Activated gamma-delta T cell (primary cell): ENCODE measurements at regions not wholly inside any gene's neighbourhood (a gene's known extent, or its start where the extent isn't known, plus 50 kb on each side); places are given as distances from the start of the nearest gene placed in this dataset.
"Not testable (repeated sequence)": the region's sequence is repeated elsewhere in the genome, so short reads cannot be mapped to it uniquely, and the experiment has no call there.

Experiments
- DNase-seq: peaks from one replicate; lab custom pipeline; 2025; lab: John Stamatoyannopoulos, UW

DNA sequence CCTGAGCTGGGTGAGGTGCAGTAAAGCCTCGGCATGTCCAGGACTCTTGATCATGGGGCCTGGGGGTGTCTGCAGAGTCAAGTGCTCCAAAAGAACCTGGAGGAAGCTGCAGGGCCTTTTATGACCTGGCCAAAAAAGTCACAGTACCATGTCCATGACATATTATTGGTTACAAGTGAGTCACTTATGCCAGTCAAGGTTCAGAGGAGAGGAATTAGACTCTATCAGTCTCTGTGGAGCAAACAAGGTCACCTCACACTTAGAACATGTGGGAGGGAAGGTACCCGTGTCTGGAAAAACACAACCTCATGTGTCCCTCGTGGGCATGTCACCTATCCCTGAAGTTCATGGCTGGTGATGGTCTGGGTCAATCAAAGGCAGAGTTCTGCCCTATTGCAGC lies 465.7 kb downstream of the FBXO15 start:
- no peak for DNase-seq

DNA sequence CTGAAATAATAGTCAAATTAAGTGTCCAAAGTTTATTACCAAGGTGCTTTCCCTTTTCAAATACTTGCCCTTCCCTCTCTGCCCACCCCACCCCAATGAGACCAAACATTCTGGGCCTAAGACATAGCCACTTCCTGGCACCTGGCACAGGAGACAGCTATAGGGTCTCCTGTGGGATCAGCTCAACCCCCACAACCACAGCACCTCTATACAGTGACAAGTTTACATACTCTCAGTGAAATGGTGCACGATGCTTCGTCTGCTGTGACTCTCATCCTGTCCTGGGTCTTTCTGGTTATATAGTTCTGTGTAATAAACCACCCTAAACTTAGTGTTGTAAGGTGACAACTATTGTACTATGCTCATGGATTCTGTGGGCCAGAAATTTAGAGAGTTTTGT lies 466.2 kb downstream of the FBXO15 start:
- DNase-seq: no peak

DNA sequence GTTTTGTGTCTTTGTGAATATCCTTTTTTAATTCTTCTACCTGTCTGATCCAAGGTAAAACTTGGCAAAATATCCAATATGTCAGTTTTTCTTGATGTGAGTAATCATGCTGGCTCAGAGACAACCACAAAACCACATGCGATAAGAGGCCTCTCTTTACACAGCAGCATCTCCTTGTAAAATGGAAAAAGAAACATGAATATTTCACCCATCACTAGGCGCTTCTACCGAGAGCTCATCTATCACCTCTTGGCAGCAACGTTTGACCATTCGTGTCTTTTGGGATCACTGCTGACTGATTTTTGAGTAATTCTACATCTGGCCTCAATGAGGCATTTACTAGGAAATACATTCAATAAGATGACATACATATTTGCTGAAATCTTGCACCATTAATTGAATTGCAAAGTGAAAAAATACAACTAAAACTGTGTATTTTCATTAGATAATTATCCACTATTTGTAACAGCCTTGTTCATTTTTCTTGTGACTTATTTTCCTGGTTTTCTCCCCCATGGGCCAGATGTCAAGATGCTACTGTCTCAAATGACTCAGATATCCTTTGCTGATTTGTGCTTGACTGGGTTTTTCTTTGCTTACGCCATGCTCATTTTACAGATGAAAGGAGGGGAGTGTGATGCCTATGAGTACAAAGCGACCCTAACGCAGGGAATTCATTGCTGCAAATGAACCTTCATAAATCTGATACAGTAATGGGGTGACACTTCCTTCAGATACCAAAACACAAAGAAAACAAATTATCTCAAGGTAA lies 467.5 kb downstream of the FBXO15 start:
- DNase-seq: no peak

DNA sequence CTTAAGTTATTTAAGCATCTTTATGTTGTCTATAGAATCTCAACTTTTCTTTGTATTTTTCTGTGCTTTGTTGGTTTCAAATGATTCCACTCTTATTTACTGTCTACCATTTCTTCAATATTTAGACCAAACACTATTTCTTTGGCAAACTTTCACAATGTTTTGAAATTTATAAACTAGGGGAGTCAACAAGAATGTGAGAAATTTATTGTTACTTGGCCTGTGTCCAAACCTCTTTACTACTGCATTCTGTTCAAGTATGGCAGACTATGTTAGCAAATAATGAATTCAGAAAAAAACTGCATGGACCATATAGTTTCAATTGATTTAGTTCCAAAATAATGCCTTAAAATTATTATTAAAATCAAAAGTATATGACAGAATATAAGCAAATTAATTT lies 470.2 kb downstream of the FBXO15 start:
- DNase-seq: no peak

DNA sequence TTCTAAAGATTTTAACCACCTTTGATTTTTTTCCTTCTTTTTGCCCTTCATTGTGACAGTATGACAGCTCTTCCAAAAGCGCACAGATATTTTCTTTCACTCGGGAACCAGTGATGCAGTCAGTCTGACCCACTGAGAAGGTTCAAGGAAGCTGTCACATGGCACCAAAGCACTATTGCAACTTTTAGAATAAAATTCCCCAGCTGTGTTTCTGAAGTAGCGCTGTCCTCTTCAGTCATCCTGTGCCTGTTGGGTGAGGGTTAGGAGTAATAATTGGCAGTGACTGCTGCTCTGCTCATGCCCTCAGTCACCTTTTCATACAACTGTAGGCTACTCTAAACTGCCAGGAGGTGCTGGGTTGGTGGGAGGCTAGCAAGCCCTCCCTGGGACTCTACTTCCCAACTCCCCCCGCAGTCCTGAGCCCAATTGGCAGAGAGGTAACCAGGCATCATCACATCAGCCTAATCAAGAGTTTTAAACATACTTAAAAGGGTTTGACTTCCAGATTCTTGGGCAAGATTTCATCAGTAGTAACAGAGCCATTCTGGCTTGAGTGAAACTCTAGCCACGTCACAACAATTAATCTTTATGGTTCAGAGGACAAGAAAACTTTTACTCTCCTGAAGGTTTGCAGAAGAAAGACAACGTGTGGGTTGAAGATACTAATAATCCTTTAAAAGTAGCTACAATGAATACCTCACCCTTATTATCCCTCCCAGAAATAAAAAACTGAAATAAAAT lies 473.3 kb downstream of the FBXO15 start:
- no peak for DNase-seq

DNA sequence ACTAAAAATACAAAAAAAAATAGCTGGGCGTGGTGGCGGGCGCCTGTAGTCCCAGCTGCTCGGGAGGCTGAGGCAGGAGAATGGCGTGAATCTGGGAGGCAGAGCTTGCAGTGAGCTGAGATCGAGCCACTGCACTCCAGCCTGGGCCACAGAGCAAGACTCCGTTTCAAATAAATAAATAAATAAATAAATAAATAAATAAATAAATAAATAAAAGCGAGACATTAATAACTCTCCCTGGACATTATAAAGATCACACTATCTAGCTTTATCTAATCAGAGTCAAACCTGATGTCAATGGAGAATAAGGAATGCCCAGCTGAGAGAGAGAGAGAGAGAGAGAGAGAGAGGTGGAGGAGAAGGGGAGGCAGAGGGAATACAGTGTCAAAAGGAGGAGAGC lies 476.2 kb downstream of the FBXO15 start:
- not testable (repeated sequence) for DNase-seq

DNA sequence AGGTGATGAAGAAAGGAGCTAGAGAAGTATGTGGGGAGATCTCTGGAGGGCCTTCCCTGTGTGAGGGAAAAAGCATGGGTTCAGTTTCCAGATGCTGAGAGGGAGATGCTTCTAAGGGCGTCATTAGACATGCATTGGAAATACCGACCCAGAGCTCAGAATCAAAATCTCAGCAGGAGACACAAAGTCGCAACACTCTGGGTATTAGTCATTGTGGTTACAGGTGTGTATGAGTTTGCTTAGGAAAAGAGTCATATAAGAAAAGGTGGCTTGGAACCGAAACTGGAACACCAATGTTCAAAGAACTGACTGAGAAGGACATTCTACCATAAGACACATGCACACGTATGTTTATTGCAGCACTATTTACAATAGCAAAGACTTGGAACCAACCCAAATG lies 477.1 kb downstream of the FBXO15 start:
- DNase-seq: no peak

DNA sequence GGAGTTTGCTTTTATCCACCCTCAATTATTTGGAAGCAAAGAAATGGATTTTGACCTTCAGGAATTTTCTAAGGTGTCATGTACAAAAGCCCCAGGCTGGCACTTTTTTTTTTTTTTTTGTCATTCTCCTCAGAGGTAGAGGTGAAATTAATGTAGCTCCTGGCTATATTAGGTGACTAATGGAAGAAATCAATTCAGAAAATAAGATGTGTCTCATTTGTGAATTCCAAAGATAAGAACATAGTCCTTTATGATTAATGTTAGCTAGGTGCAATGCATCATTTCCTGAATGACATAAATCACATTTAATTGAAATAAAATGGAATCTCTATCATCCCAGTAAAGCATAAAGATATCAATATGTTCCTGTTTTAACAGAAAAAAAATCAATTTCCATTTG lies 477.6 kb downstream of the FBXO15 start:
- no peak for DNase-seq

DNA sequence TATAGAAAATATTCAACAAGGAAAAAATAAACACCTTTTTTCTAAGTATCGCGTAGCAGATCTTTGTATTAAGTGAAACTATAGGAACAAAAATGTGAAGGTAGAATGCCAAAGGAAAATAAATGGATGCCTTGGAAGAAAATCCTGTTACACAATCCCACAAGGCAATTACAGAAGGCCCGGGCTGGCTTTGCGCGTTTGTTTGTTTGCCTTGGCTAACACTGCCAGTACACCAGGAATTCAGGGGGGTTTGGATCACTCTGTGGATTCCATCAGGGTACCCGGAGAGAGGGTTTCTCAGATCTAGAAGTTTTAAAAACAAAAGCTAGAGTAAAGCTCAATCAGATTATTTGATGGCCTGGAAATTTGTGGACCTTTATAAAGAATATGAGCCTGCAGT lies 478.3 kb downstream of the FBXO15 start:
- no peak for DNase-seq

DNA sequence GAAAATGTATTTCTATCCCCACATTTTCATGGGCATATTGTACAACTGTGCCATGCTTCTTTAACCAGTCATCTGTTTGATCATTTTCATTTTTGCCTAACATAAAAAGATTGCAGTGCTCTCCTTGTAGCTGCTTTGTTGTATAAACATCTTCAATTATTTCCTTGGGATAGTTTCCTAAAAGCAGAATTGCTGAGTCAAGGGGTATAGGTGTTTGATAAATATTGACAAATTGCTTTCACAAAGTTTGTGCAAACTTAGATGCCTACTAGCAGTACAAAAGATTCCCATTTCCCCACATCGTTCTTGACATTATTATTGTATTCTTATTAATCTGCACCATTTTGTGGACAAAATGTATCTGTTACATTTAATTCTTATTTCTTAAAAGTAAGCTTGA lies 479.6 kb downstream of the FBXO15 start:
- DNase-seq: no peak

DNA sequence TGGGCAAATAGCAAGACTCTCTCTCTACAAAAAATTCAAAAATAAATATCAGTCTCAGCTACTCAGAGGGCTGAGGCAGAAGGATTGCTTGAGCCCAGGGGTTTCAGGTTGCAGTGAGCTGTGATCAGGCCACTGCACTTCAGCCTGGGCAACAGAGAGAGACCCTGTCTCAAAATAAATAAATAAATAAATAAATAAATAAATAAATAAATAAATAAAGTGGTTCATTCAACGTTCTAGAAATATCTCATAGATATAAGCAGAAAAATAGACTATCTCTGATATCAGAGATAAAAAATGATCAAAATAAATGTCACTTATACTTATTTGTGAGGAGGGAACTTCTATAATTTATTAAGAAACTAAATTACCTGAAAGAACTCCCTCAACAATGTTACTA lies 480.9 kb downstream of the FBXO15 start:
- no peak for DNase-seq

DNA sequence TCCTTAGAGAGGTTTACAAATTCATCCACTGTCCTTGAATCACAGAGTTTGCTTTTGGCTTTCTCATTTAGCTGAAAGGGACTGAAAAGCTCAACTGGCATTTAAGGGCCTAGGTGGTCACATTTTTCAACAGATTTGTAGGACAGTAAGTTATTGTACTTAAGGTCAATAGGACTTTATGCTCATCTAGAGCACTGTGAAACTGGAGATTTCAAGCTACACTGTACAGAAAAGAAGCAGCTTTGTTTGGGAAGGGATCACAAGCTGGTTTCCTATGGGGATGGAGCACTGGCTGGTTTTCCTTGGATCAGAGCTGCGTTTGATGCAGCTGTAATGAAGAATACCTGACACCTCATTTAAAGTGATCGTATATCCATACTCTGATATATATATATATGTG lies 482.7 kb downstream of the FBXO15 start:
- DNase-seq: no peak

DNA sequence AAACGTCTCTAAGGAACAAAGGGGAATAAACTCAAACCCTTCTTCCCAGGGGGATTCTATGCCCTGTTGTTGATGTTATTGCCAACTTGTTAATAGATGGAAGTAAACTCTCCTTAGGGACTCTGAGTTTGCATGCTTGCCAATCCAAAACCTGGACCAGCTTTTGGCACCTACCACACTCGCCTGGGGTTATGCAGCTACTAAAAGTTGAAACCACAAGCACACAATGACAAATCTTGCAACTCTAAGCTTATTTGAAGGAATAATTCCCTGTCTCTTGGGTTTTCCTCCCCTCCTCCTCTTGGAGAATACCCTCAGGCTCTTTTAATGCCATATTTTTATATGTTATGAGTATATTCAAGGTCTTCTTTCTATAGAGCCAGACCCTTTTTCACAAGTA lies 484.1 kb downstream of the FBXO15 start:
- no peak for DNase-seq

DNA sequence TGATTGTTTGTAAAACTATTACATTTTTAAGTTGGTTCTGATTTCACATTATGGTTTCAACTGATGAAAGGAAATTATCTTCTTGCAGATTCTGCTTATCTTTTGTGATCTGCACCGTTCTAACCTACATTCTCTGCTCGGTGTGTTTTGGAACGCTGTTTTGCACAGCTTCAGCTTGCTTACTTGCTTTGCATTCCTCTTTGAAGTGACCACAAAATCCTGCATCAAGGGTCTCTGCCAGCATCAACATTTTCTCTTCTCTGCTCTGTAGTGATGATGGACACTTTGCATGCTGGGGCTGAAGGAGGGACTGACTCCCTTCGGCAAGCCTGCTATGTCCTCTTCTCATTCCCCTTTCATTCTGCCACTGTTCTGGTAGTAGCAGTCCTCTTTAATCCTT lies 485.2 kb downstream of the FBXO15 start:
- DNase-seq: no peak

DNA sequence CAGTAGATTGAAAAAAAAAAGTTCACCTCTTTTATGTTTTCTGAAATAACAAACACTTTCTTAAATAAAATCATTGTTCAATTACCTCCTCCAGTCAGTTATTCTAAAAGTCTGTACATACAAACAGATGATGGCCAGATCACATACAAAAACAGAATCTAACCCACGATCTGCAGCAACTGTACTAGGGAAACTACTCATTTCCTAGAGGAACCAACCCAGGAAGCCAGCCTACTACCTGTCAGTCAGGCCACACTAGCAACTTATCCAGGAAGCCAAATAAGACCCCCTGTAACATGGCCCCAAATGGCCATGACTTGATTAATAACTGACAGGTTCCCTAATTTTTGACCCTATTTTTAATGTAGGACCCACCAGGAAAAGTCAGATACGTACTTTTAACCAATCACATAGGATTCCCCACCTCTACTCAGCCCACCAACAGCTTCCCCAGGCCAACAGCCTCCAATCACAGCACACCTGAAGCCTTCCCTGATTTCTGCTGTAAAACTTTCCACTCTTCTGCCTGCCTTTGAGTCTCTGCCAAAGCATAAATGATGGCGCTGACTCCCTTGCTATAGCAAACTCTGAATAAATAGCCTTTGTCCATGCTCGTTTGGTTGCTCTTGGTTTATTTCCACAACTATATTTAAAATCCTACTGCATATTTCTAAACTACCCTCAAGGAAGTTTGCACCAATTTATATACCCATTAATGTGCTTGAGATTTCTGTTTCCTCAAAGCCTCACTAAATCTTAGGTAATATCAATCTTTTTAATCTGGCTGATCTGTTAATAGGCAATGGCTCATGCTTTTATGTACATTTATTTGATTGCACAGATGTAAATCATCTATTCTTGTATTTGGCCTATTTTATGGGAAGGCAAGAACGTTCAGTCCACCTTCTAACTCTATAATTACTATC lies 486.4 kb downstream of the FBXO15 start:
- DNase-seq: no peak

DNA sequence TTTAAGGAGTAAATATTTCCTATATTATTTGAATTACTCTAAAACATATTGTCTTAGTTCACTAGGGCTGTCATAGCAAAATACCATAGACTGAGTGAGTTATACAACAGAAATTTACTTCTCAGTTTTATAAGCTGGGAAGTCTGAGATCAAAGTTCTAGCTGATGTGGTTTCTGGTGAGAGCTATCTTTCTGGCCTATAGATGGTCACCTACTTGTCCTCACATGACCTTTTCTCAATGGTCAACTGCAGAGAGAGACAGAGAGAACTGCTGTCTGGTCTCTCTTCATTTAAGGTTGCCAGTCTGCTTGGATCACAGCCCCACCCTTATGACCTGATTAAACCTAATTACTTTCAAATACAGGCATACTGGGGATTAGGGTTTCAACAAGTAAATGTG lies 490.9 kb downstream of the FBXO15 start:
- no peak for DNase-seq

DNA sequence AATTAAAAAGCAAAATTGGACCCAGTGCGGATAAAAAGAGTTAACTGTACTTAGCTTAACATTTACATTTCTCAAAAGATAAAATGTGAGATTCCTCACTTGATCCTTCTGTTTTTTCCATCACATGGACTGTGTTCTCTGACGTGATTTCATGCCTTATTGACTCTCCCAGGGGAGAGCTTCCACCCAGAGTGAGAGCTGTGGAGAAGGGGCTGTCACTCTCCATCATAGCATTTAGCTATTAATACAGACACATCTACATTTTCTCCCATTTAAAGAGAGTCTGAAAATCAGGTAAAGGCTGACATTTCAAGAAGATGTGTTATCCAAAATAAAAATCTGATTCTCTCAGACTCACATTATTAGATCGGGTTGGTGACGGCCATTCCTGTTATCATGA lies 493.8 kb downstream of the FBXO15 start:
- no peak for DNase-seq

DNA sequence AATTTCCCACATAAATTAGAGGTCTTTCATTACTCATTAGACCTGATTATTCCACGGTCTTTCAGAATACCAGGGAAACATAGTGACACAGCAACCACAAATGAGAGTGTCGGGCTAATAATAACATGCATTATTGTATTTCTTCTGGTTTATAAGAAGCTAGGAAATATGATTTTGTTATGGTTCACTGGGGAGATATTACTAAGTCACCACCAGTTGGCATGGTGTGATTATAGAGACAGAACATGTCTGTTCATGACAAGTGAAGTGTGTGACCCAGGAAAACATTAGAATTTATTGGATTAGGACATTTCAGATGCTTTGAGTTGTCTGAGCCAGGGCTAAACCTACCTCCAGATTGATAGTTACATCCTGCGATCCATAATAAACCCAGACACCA lies 494.4 kb downstream of the FBXO15 start:
- DNase-seq: no peak

DNA sequence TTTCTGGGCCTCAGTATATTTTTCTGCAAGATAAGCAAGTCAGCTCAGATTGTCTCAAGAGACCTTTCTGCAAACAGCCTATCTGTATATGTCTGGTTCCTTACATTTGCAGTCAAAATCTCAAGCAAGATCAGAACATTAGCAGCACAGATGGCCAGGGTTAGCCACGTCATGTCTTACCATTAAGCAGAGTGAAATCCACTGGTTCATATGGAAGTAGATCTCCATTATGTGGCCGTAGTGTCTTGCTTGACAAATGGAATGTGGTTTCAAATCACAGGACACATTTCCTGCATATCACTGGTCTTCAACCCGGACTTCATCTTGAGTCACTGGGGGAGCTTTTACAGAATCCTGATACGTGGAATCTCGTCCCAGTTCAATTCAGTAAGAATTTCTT lies 500.2 kb downstream of the FBXO15 start:
- no peak for DNase-seq

DNA sequence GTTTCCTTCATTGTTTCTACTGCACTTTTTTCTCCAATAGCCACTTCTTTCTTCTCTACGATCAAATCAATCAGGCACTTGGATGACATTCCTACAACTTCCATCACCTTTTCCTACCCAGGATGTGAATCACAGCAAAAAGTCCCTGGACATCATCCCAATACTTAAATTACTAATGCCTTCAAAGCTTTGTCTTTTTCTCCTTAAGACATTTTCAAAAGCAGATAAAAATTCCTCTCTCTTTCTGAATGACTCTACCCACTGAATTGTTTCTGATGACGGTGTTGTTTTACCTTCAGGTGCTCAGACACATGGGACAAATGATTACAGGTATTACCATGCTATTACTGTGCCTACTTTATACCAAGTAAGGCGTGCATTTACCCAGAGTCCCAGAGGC lies 500.9 kb downstream of the FBXO15 start:
- DNase-seq: no peak

DNA sequence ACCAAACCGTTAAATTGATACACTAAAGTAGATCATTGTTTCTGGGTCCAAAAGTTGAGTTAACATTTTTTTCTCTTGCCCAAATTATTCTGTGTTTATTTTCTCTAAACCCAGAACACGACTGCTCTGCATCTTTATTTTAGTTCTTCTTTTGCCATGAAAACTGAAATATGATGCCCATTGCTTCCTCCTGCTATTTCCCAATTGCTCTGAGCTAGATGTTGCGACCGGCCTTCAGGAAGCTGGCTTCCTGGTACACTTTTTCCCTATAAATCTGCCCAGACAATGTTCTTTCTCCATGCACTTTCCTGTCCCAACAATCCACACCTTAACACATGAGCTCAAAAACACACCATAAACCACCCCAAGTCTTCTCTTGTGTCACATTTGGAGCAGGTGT lies 501.4 kb downstream of the FBXO15 start:
- DNase-seq: no peak

DNA sequence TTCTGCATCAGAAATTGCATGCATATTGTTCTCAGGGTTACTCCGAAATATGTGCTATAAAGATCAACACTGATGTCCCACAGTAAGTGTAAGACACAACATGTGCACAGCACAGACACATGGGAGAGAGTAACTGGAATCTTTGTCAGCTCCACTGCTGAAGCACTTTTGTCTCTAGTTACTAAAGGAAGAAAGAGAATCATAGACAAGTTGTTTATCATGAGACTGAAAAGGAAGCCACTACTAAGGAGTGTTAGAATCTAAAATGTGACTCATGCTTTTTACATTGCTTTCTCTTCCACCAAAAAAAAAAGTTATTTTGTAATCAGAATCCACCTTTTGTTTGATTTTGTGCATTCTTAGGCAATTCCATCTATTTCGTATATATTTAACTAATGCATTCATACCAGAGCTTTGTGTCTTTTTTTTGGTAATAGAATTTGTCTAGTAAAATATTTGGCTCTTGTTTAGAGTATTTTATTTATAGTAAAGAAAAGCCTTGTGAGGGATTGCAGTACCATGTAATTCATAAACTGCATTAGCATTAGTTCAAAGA lies 502.4 kb downstream of the FBXO15 start:
- no peak for DNase-seq
